ENCODE measurements at regions not wholly inside any gene's neighbourhood (a gene's known extent, or its start where the extent isn't known, plus 50 kb on each side); places are given as distances from the start of the nearest gene placed in this dataset. TPM values are rescaled to one million over a fixed set of nuclear protein-coding genes. Genes with fewer than 3 reads are reported as not detected.
"Not testable (repeated sequence)": the region's sequence is repeated elsewhere in the genome, so short reads cannot be mapped to it uniquely, and the experiment has no call there.

DNA sequence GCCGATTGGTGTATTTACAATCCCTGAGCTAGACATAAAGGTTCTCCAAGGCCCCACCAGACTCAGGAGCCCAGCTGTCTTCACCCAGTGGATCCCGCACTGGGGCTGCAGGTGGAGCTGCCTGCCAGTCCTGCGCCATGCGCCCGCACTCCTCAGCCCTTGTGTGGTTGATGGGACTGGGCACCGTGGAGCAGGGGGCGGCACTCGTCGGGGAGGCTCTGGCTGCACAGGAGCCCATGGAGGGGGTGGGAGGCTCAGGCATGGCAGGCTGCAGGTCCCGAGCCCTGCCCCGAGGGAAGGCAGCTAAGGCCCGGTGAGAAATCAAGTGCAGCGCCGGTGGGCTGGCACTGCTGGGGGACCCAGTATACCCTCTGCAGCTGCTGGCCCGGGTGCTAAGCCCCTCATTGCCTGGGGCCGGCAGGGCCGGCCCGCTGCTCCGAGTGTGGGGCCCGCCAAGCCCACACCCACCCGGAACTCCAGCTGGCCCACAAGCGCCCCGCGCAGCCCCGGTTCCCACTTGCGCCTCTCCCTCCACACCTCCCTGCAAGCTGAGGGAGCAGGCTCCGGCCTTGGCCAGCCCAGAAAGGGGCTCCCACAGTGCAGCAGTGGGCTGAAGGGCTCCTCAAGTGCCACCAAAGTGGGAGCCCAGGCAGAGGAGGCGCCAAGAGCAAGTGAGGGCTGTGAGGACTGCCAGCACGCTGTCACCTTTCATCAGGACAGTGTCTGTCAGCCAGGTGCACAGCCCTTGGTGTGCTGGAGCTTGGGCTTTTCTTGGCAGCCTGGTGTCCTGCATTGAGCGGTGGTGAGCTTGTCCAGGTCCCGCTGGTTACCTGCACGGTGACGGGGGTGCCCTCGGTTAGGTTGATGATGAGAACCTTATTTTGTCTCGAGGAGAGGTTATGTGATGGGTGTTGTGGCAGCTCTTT is 185.5 kb downstream of the UBE3A start:
- not testable (repeated sequence) for H2AFZ ChIP-seq (ENCODE audit: low read depth, low read length); H3K36me3 ChIP-seq (ENCODE audit: control insufficient read depth in 1 of 2, insufficient read depth in 2 of 2, low read depth in 1 of 2, low read length in 2 of 2); H3K23ac ChIP-seq (ENCODE audit: low read length in 2 of 2); H3K4ac ChIP-seq (ENCODE audit: low read depth in 1 of 2, low read length in 2 of 2); H3K27ac ChIP-seq (ENCODE audit: low read length, poor library complexity, severe bottlenecking); H2BK120ac ChIP-seq (ENCODE audit: low read depth, low read length); H4K91ac ChIP-seq (ENCODE audit: low read length); H4K8ac ChIP-seq (ENCODE audit: low read length); H3K4me2 ChIP-seq (ENCODE audit: low read length, poor library complexity, severe bottlenecking); H3K14ac ChIP-seq (ENCODE audit: low read length in 2 of 2); H3K4me3 ChIP-seq (ENCODE audit: insufficient read depth in 1 of 2, low read depth in 1 of 2, low read length in 2 of 2); H2BK5ac ChIP-seq (ENCODE audit: low read depth, low read length, poor library complexity, severe bottlenecking); H3K9ac ChIP-seq (ENCODE audit: low read length); DNase-seq; H3K4me1 ChIP-seq (ENCODE audit: control insufficient read depth, insufficient read depth, low read depth, low read length); H2BK15ac ChIP-seq (ENCODE audit: low read depth, poor library complexity, severe bottlenecking); H3K79me1 ChIP-seq (replicated peaks; ENCODE audit: low read length, poor library complexity, severe bottlenecking); H3K27me3 ChIP-seq (ENCODE audit: control insufficient read depth in 1 of 2, insufficient read depth in 1 of 2, low read length in 2 of 2); H2BK12ac ChIP-seq (ENCODE audit: low read length in 2 of 2); H2AK5ac ChIP-seq (ENCODE audit: low read length, severe bottlenecking); H3K18ac ChIP-seq (ENCODE audit: low read depth in 1 of 2, low read length in 2 of 2)
- peaks cover 13% of the 10 kb centered on the region for H3K9me3 ChIP-seq (ENCODE audit: control insufficient read depth, low read length)
- 90% methylated on average over 34 of the region's 35 CpGs for WGBS

DNA sequence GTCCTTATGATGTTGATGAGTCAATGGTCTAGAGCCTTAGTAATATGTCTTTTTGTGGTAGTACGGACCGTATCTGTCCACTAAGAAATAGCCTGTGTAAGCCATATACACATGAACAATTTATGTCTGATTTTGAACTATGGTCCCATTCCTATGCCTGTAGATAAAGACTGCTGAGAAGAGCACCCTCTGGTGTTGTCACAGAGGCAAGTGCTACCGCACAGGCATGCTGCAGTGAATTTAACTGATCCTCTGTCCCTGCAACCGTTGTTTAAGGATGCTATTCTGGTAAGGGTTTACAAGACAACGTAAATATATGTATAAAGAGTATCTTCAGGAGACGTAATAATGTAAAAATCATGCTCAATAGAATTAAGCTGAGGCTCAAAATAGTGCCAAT is 170.7 kb downstream of the UBE3A start:
- no peaks in the 10 kb centered on the region for H3K4me1 ChIP-seq (ENCODE audit: control insufficient read depth, insufficient read depth, low read depth, low read length)
- WGBS = 36% methylated on average over 4 of the region's 6 CpGs

More for the DNA sequence above, 170.7 kb downstream of the UBE3A start:
- no peak overlapping the region for H3K4me3 ChIP-seq (ENCODE audit: insufficient read depth in 1 of 2, low read depth in 1 of 2, low read length in 2 of 2)
- no peak for DNase-seq
- no peak overlapping the region for H2BK120ac ChIP-seq (ENCODE audit: low read depth, low read length)
- no peak overlapping the region for H3K27ac ChIP-seq (ENCODE audit: low read length, poor library complexity, severe bottlenecking)
- H3K18ac ChIP-seq (ENCODE audit: low read depth in 1 of 2, low read length in 2 of 2) = no peak overlapping the region
- no peaks in the 10 kb centered on the region for H3K79me1 ChIP-seq (replicated peaks; ENCODE audit: low read length, poor library complexity, severe bottlenecking)
- no peak overlapping the region for H3K14ac ChIP-seq (ENCODE audit: low read length in 2 of 2)
- H2BK12ac ChIP-seq (ENCODE audit: low read length in 2 of 2) = no peak overlapping the region
- no peak overlapping the region for H3K9ac ChIP-seq (ENCODE audit: low read length)
- no peak overlapping the region for H2BK5ac ChIP-seq (ENCODE audit: low read depth, low read length, poor library complexity, severe bottlenecking)
- H4K91ac ChIP-seq (ENCODE audit: low read length) = no peak overlapping the region
- no peak overlapping the region for H2AK5ac ChIP-seq (ENCODE audit: low read length, severe bottlenecking)
- no peaks in the 10 kb centered on the region for H3K27me3 ChIP-seq (ENCODE audit: control insufficient read depth in 1 of 2, insufficient read depth in 1 of 2, low read length in 2 of 2)
- no peaks in the 10 kb centered on the region for H3K36me3 ChIP-seq (ENCODE audit: control insufficient read depth in 1 of 2, insufficient read depth in 2 of 2, low read depth in 1 of 2, low read length in 2 of 2)
- no peak overlapping the region for H3K4me2 ChIP-seq (ENCODE audit: low read length, poor library complexity, severe bottlenecking)
- H4K8ac ChIP-seq (ENCODE audit: low read length) = no peak overlapping the region
- no peak overlapping the region for H3K4ac ChIP-seq (ENCODE audit: low read depth in 1 of 2, low read length in 2 of 2)
- no peak overlapping the region for H2BK15ac ChIP-seq (ENCODE audit: low read depth, poor library complexity, severe bottlenecking)
- peaks cover 44% of the 10 kb centered on the region for H3K9me3 ChIP-seq (ENCODE audit: control insufficient read depth, low read length)
- H2AFZ ChIP-seq (ENCODE audit: low read depth, low read length) = no peak overlapping the region
- H3K23ac ChIP-seq (ENCODE audit: low read length in 2 of 2) = no peak overlapping the region

Small RNA genes lying in the stretch of these regions (small RNA-seq; reads per million reads assigned to genes)
- not detected for gene RF00105 (ENCODE audit: low read depth)
- gene SNORD115-1 (ENCODE audit: low read depth) = not detected
- not detected for gene SNORD115-10 (ENCODE audit: low read depth)
- not detected for gene SNORD115-11 (ENCODE audit: low read depth)
- not detected for gene SNORD115-12 (ENCODE audit: low read depth)
- not detected for gene SNORD115-14 (ENCODE audit: low read depth)
- gene SNORD115-15 (ENCODE audit: low read depth) = not detected
- gene SNORD115-16 (ENCODE audit: low read depth) = not detected
- gene SNORD115-17 (ENCODE audit: low read depth) = not detected
- not detected for gene SNORD115-18 (ENCODE audit: low read depth)
- gene SNORD115-19 (ENCODE audit: low read depth) = not detected
- gene SNORD115-2 (ENCODE audit: low read depth) = not detected
- not detected for gene SNORD115-20 (ENCODE audit: low read depth)
- gene SNORD115-21 (ENCODE audit: low read depth) = not detected
- not detected for gene SNORD115-22 (ENCODE audit: low read depth)
- gene SNORD115-23 (ENCODE audit: low read depth) = not detected
- not detected for gene SNORD115-24 (ENCODE audit: low read depth)
- gene SNORD115-25 (ENCODE audit: low read depth) = not detected
- gene SNORD115-27 (ENCODE audit: low read depth) = not detected
- not detected for gene SNORD115-28 (ENCODE audit: low read depth)
- not detected for gene SNORD115-29 (ENCODE audit: low read depth)
- not detected for gene SNORD115-3 (ENCODE audit: low read depth)
- gene SNORD115-30 (ENCODE audit: low read depth) = not detected
- not detected for gene SNORD115-31 (ENCODE audit: low read depth)
- gene SNORD115-32 (ENCODE audit: low read depth) = not detected
- not detected for gene SNORD115-33 (ENCODE audit: low read depth)
- gene SNORD115-34 (ENCODE audit: low read depth) = not detected
- not detected for gene SNORD115-35 (ENCODE audit: low read depth)
- not detected for gene SNORD115-36 (ENCODE audit: low read depth)
- gene SNORD115-37 (ENCODE audit: low read depth) = not detected
- gene SNORD115-38 (ENCODE audit: low read depth) = not detected
- gene SNORD115-39 (ENCODE audit: low read depth) = not detected
- not detected for gene SNORD115-4 (ENCODE audit: low read depth)
- gene SNORD115-40 (ENCODE audit: low read depth) = not detected
- not detected for gene SNORD115-41 (ENCODE audit: low read depth)
- not detected for gene SNORD115-42 (ENCODE audit: low read depth)
- gene SNORD115-43 (ENCODE audit: low read depth) = not detected
- not detected for gene SNORD115-44 (ENCODE audit: low read depth)
- not detected for gene SNORD115-45 (ENCODE audit: low read depth)
- gene SNORD115-46 (ENCODE audit: low read depth) = not detected
- not detected for gene SNORD115-47 (ENCODE audit: low read depth)
- not detected for gene SNORD115-5 (ENCODE audit: low read depth)
- gene SNORD115-6 (ENCODE audit: low read depth) = not detected
- not detected for gene SNORD115-7 (ENCODE audit: low read depth)
- gene SNORD115-8 (ENCODE audit: low read depth) = not detected
- gene SNORD115-9 (ENCODE audit: low read depth) = not detected
- 13.5 reads per million, percentile 83 among the genes with 10 or more reads in this experiment for gene SNORD116-1 (ENCODE audit: low read depth)
- not detected for gene SNORD116-10 (ENCODE audit: low read depth)
- 0.86 reads per million for gene SNORD116-11 (ENCODE audit: low read depth)
- 2.9 reads per million, percentile 12 among the genes with 10 or more reads in this experiment for gene SNORD116-12 (ENCODE audit: low read depth)
- gene SNORD116-13 (ENCODE audit: low read depth) = 3.5 reads per million, percentile 27 among the genes with 10 or more reads in this experiment
- 8.3 reads per million, percentile 74 among the genes with 10 or more reads in this experiment for gene SNORD116-14 (ENCODE audit: low read depth)
- 19.6 reads per million, percentile 86 among the genes with 10 or more reads in this experiment for gene SNORD116-15 (ENCODE audit: low read depth)
- gene SNORD116-16 (ENCODE audit: low read depth) = 59.0 reads per million, percentile 91 among the genes with 10 or more reads in this experiment
- gene SNORD116-17 (ENCODE audit: low read depth) = not detected
- 40.0 reads per million, percentile 90 among the genes with 10 or more reads in this experiment for gene SNORD116-18 (ENCODE audit: low read depth)
- gene SNORD116-19 (ENCODE audit: low read depth) = not detected
- gene SNORD116-2 (ENCODE audit: low read depth) = 3.5 reads per million, percentile 27 among the genes with 10 or more reads in this experiment
- not detected for gene SNORD116-22 (ENCODE audit: low read depth)
- gene SNORD116-23 (ENCODE audit: low read depth) = 30.2 reads per million, percentile 89 among the genes with 10 or more reads in this experiment
- gene SNORD116-24 (ENCODE audit: low read depth) = 93.8 reads per million, percentile 92 among the genes with 10 or more reads in this experiment
- gene SNORD116-25 (ENCODE audit: low read depth) = 48.6 reads per million, percentile 90 among the genes with 10 or more reads in this experiment
- gene SNORD116-29 (ENCODE audit: low read depth) = 52.1 reads per million, percentile 90 among the genes with 10 or more reads in this experiment
- not detected for gene SNORD116-3 (ENCODE audit: low read depth)
- not detected for gene SNORD116-30 (ENCODE audit: low read depth)
- gene SNORD116-5 (ENCODE audit: low read depth) = not detected
- 4.3 reads per million, percentile 45 among the genes with 10 or more reads in this experiment for gene SNORD116-6 (ENCODE audit: low read depth)
- gene SNORD116-7 (ENCODE audit: low read depth) = not detected
- 17.8 reads per million, percentile 85 among the genes with 10 or more reads in this experiment for gene SNORD116-8 (ENCODE audit: low read depth)
- gene SNORD116-9 (ENCODE audit: low read depth) = not detected
